HepG2 (cell line): ENCODE measurements at regions not wholly inside any gene's neighbourhood (a gene's known extent, or its start where the extent isn't known, plus 50 kb on each side); places are given as distances from the start of the nearest gene placed in this dataset.

Experiments used
- ATAC-seq: fragments of 200-7000 bp; cut with Tn5 transposase; 3 replicates; pipeline ENCODE4 v1.9.1; 2020; ENCODE audit warnings: mild to moderate bottlenecking, moderate library complexity
- BruUV-seq: library from RNA; stranded (reverse); fragments of 400-500 nt; replicated peaks from 2 replicates; lab custom pipeline; 2021; lab: Mats Ljungman, UMichigan
- CTCF ChIA-PET: fragments of 300-600 bp; formaldehyde crosslinking; extraction: SDS; loops from one replicate; lab custom pipeline; 2021; ENCODE audit warnings: low total read pairs, inconsistent platforms, low intra/inter-chr PET ratio; lab: Yijun Ruan, JAX
- POLR2A ChIA-PET: fragments of 350-600 bp; sonication (Branson Sonifier 250); formaldehyde crosslinking; loops from one replicate; lab custom pipeline; 2020; ENCODE audit warnings: antibody characterized with exemption, inconsistent platforms; lab: Yijun Ruan, JAX
- DNase-seq: peaks from one replicate; pipeline ENCODE4 v3.0.0-alpha.2; 2015; ENCODE audit warnings: low spot score
- FAIRE-seq: peaks from 3 replicates; lab custom pipeline; 2011; peaks lifted over from hg19 to GRCh38; lab: Jason Lieb, UNC
- H2AFZ ChIP-seq: one replicate; pipeline ENCODE4 v1.6.1; 2011; ENCODE audit warnings: low read length, inconsistent platforms
- H3K27ac ChIP-seq: fragments of 300-600 bp; 3 replicates; pipeline ENCODE4 v1.8.0; 2011; ENCODE audit warnings: mixed run types, mild to moderate bottlenecking, mixed read lengths, low read length, inconsistent platforms; ENCODE audit not compliant: insufficient read depth; ENCODE audit errors: extremely low read length
- H3K27me3 ChIP-seq, 2 experiments: fragments of 200-600 bp in 1 of 2; 2 replicates in 1 of 2; 3 replicates in 1 of 2; pipeline versions ENCODE4 v1.6.0 to v1.8.0; 2011; ENCODE audit warnings: low read length in 2 of 2, mild to moderate bottlenecking in 2 of 2, moderate library complexity in 2 of 2, inconsistent platforms in 1 of 2; ENCODE audit not compliant: insufficient read depth in 2 of 2, control insufficient read depth in 1 of 2
- H3K36me3 ChIP-seq, 2 experiments: fragments of 200-600 bp in 1 of 2; replicated peaks in 1 of 2; 2 replicates in 1 of 2; 3 replicates in 1 of 2; pipeline versions ENCODE4 v1.5.1 to v1.8.0; 2011; ENCODE audit warnings: low read length in 2 of 2, inconsistent platforms in 1 of 2; ENCODE audit not compliant: insufficient read depth in 2 of 2, control insufficient read depth in 1 of 2
- H3K4me1 ChIP-seq: 2 replicates; pipeline ENCODE4 v1.5.1; 2012; ENCODE audit warnings: low read length, inconsistent platforms; ENCODE audit not compliant: insufficient read depth
- H3K4me2 ChIP-seq: 2 replicates; pipeline ENCODE4 v1.6.0; 2011; ENCODE audit warnings: low read depth, low read length, inconsistent platforms
- H3K4me3 ChIP-seq, 3 experiments: fragments of 200-600 bp in 1 of 3; sonication (generic), shearing (Covaris generic) in 1 of 3; replicated peaks in 1 of 3; 2 replicates each; pipeline ENCODE4 v1.5.1; 2011 to 2016; ENCODE audit warnings: low read length in 3 of 3, inconsistent platforms in 2 of 3, low read depth in 2 of 3, mild to moderate bottlenecking in 2 of 3, control low read depth in 1 of 3, mixed read lengths in 1 of 3; ENCODE audit not compliant: insufficient read depth in 1 of 3
- H3K79me2 ChIP-seq: one replicate; pipeline ENCODE4 v1.6.1; 2011; ENCODE audit warnings: low read length, inconsistent platforms; ENCODE audit not compliant: insufficient read depth
- H3K9ac ChIP-seq: 2 replicates; pipeline ENCODE4 v1.6.0; 2011; ENCODE audit warnings: mild to moderate bottlenecking, low read depth, low read length, inconsistent platforms; ENCODE audit not compliant: insufficient read depth
- H3K9me3 ChIP-seq: 2 replicates; pipeline ENCODE4 v1.5.1; 2012; ENCODE audit warnings: mild to moderate bottlenecking, low read length
- H4K20me1 ChIP-seq: 2 replicates; pipeline ENCODE4 v1.6.0; 2011; ENCODE audit warnings: inconsistent platforms, mild to moderate bottlenecking, low read length, moderate library complexity; ENCODE audit not compliant: insufficient read depth
- CBX1 ChIP-seq: IDR thresholded peaks from one replicate; pipeline ENCODE4 v1.6.1; 2016; ENCODE audit warnings: antibody characterized with exemption, low read depth
- PAX8 ChIP-seq: sonication (generic); formaldehyde crosslinking; IDR thresholded peaks from 2 replicates; pipeline ENCODE4 v1.8.0; 2022; ENCODE audit warnings: mild to moderate bottlenecking, missing genetic modification reagents, borderline replicate concordance
- POLR2A ChIP-seq, 2 experiments: IDR thresholded peaks; 2 replicates each; pipeline ENCODE4 v1.6.1; 2011; ENCODE audit warnings: low read depth in 2 of 2, low read length in 2 of 2, mild to moderate bottlenecking in 1 of 2, moderate library complexity in 1 of 2; ENCODE audit not compliant: insufficient read depth in 1 of 2
- POLR2G ChIP-seq: fragments of 200-400 bp; formaldehyde crosslinking; IDR thresholded peaks from 2 replicates; pipeline ENCODE4 v1.6.1; 2018; ENCODE audit warnings: mild to moderate bottlenecking, low read depth, low read length, moderate library complexity
- TARDBP ChIP-seq: sonication (generic); formaldehyde crosslinking; IDR thresholded peaks from 2 replicates; pipeline ENCODE4 v1.8.0; 2022; ENCODE audit warnings: mild to moderate bottlenecking, missing genetic modification reagents
- ZNF17 ChIP-seq: sonication (generic); formaldehyde crosslinking; IDR thresholded peaks from 2 replicates; pipeline ENCODE4 v1.5.0; 2020; ENCODE audit warnings: mild to moderate bottlenecking, missing genetic modification reagents
- ZNF350 ChIP-seq: sonication (generic); formaldehyde crosslinking; IDR thresholded peaks from 2 replicates; pipeline ENCODE4 v1.4.0; 2020; ENCODE audit warnings: mild to moderate bottlenecking, low read depth, missing genetic modification reagents, borderline replicate concordance
- ZNF570 ChIP-seq: sonication (generic); formaldehyde crosslinking; IDR thresholded peaks from 2 replicates; pipeline ENCODE4 v1.4.0; 2020; ENCODE audit warnings: mild to moderate bottlenecking, missing genetic modification reagents, borderline replicate concordance
- WGBS: methylation state at CpG from one replicate; pipeline ENCODE4 v1.1.6; 2017; ENCODE audit warnings: low lambda C conversion rate; 5-methylcytosine and 5-hydroxymethylcytosine counted together
- in situ Hi-C: cut with HindIII; loops from 2 replicates; pipeline ENCODE4 v1.10.0; 2017; ENCODE audit warnings: low pct_unique_long_range_greater_than_20kb; ENCODE audit not compliant: extremely low pct_ligation_motif_present
- intact Hi-C: fragments of 100-400 bp; cut with micrococcal nuclease; formaldehyde crosslinking; loops from one replicate; pipeline ENCODE4 v1.10.0; 2022; ENCODE audit not compliant: unreplicated experiment
- TF ChIP-seq, protein P1 (sequence below): sonication (generic); formaldehyde crosslinking; IDR thresholded peaks from 2 replicates; pipeline ENCODE4 v1.9.0; 2021; ENCODE audit warnings: missing genetic modification reagents, mild to moderate bottlenecking, borderline replicate concordance
- TF ChIP-seq, protein P2 (sequence below): sonication (generic); formaldehyde crosslinking; IDR thresholded peaks from 2 replicates; pipeline ENCODE4 v1.4.0; 2020; ENCODE audit warnings: missing genetic modification reagents

GRCh38 chr4:81358154-81358553, 113.6 kb downstream of the RASGEF1B start:
- DNase-seq, result no peak
- no peaks in the 10 kb centered on the region for H3K9me3 ChIP-seq
- H2AFZ ChIP-seq, result no peak overlapping the region
- H4K20me1 ChIP-seq, result no peaks in the 10 kb centered on the region
- BruUV-seq, result no TSS peak
- H3K27me3 ChIP-seq, result no peaks in the 10 kb centered on the region
- ChIA-PET CTCF (no interaction called here), POLR2A (no interaction called here)
- FAIRE-seq, result no peak
- H3K9ac ChIP-seq, result no peak overlapping the region
- intact Hi-C loops, result no loop called here
- H3K36me3 ChIP-seq, result no peaks in the 10 kb centered on the region
- no peaks in the 10 kb centered on the region for H3K4me1 ChIP-seq
- H3K4me2 ChIP-seq, result no peak overlapping the region
- H3K4me3 ChIP-seq, result no peak overlapping the region
- no peaks in the 10 kb centered on the region for H3K79me2 ChIP-seq
- no peak for TF ChIP-seq ZNF350 (CRISPR knock-in tag)
- TF ChIP-seq POLR2G, result no peak
- no peak for TF ChIP-seq ZNF570 (CRISPR knock-in tag)
- no peak for TF ChIP-seq POLR2A (IDR thresholded peaks at IDR 0.05; ENCODE audit: insufficient read depth in 1 of 2, low read depth in 2 of 2, low read length in 2 of 2)
- TF ChIP-seq, protein P1, sequence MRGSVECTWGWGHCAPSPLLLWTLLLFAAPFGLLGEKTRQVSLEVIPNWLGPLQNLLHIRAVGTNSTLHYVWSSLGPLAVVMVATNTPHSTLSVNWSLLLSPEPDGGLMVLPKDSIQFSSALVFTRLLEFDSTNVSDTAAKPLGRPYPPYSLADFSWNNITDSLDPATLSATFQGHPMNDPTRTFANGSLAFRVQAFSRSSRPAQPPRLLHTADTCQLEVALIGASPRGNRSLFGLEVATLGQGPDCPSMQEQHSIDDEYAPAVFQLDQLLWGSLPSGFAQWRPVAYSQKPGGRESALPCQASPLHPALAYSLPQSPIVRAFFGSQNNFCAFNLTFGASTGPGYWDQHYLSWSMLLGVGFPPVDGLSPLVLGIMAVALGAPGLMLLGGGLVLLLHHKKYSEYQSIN, result no peak
- TF ChIP-seq ZNF17 (CRISPR knock-in tag), result no peak
- no peak for TF ChIP-seq TARDBP (CRISPR knock-in tag)
- TF ChIP-seq, protein P2, sequence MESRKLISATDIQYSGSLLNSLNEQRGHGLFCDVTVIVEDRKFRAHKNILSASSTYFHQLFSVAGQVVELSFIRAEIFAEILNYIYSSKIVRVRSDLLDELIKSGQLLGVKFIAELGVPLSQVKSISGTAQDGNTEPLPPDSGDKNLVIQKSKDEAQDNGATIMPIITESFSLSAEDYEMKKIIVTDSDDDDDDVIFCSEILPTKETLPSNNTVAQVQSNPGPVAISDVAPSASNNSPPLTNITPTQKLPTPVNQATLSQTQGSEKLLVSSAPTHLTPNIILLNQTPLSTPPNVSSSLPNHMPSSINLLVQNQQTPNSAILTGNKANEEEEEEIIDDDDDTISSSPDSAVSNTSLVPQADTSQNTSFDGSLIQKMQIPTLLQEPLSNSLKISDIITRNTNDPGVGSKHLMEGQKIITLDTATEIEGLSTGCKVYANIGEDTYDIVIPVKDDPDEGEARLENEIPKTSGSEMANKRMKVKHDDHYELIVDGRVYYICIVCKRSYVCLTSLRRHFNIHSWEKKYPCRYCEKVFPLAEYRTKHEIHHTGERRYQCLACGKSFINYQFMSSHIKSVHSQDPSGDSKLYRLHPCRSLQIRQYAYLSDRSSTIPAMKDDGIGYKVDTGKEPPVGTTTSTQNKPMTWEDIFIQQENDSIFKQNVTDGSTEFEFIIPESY (CRISPR knock-in tag), result no peak
- TF ChIP-seq PAX8 (CRISPR knock-in tag), result no peak
- no peak for TF ChIP-seq CBX1
- 0% methylated on average over 2 of the region's 2 CpGs for WGBS
- in situ Hi-C loops, result loop anchor here (10.0 kb wide), 1 partner anchor 283 kb away; no protein-coding TSS in a partner anchor
- H3K27ac ChIP-seq, result no peak overlapping the region
- ATAC-seq, result no peak
